OCI-LY7 (cell line): ENCODE measurements at regions not wholly inside any gene's neighbourhood (a gene's known extent, or its start where the extent isn't known, plus 50 kb on each side); places are given as distances from the start of the nearest gene placed in this dataset.

Experiments used
- CTCF ChIP-seq: fragments of 200-600 bp; sonication (generic); conservative IDR thresholded peaks from 2 replicates; pipeline ENCODE4 v1.5.1; 2014; ENCODE audit warnings: mild to moderate bottlenecking, antibody characterized with exemption, low read length, moderate library complexity, mixed read lengths
- EZH2phosphoT487 ChIP-seq: fragments of 200-600 bp; sonication (generic); IDR thresholded peaks from 2 replicates; pipeline ENCODE4 v1.6.1; 2018; ENCODE audit warnings: low read depth, borderline replicate concordance, mild to moderate bottlenecking, mixed run types, antibody characterized with exemption, low read length, moderate library complexity, mixed read lengths

- TF ChIP-seq CTCF (no peak), EZH2phosphoT487 (no peak)
Measured at GRCh38 chr15:93141371-93141794, 52.4 kb upstream of the RGMA start.
